Endometrium (tissue), 2 donors: ENCODE measurements at regions not wholly inside any gene's neighbourhood (a gene's known extent, or its start where the extent isn't known, plus 50 kb on each side); places are given as distances from the start of the nearest gene placed in this dataset.
"Not testable (repeated sequence)": the region's sequence is repeated elsewhere in the genome, so short reads cannot be mapped to it uniquely, and the experiment has no call there.

Source experiments
- FAIRE-seq: peaks from 2 replicates; lab custom pipeline; 2012; peaks lifted over from hg19 to GRCh38; lab: Jason Lieb, UNC
- donor health status: control.
- donor health status: control.

DNA sequence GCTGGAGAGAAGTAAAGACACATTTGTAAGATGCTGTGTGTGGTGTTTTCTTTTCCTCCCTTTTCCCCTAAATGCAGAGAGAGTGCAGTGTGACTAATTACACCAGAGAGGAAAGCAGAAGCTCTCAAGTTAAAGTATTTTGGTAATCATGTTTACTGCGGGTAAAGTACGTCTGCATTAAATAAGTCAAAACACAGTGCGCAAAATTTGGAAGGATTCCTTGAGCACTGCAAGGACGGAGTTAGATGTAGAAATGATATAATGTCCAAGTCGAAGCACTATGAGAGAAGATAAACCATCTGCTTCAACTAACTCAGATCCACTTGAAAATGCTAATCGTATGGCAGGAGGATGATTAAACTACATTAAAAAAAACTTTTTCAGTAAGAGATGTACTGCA is 766.5 kb downstream of the RNF144A start:
- no peak for FAIRE-seq

DNA sequence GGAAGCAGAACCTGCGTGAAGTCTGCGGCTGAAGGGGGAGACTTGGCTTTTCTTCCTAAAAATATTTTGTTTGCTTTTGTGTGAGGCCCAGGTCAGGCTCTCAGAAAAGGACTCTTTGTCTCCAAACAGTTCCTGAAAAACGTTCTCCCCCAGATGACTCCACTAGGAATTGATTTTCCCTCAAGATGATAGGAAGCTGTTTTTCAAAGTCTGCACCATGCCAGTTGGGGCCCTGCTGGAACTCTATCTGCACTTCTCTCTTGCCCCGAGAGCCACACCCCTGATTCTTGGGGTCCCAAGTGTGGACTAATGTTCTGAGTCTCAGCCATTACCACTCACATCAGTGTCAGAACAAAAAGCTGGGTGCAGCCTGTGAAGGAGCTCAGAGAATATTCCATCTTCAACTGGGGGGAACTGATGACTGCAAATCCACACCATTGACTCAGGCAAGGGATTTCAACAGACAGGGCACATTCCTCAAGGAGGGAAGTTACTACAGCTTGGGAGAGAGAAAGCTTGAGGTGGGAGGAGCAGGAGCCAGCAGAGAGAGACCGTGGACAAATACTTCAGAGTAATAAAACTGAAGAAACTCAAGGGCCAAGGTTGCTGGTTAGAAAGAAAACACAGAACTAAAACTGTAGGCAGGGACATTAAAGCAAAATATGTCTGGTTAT is 768.3 kb downstream of the RNF144A start:
- no peak for FAIRE-seq

DNA sequence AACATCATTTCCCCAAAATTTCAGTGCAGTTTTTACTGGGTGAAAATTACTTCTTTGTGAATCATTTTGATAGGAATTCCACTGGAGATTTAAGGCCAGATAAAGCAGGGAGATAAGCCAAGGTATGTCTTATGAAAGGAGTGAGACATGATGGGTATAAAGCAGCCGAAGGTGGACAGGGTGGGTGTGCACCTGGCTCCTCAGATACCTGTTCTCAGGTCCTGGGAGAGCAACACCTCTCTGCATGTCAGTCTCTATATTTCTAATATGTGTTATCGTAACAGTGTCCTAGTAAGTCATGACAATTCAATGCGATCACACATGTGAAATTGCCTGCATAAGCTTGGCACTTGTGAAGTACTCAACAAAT is 768.8 kb downstream of the RNF144A start:
- FAIRE-seq, result no peak

DNA sequence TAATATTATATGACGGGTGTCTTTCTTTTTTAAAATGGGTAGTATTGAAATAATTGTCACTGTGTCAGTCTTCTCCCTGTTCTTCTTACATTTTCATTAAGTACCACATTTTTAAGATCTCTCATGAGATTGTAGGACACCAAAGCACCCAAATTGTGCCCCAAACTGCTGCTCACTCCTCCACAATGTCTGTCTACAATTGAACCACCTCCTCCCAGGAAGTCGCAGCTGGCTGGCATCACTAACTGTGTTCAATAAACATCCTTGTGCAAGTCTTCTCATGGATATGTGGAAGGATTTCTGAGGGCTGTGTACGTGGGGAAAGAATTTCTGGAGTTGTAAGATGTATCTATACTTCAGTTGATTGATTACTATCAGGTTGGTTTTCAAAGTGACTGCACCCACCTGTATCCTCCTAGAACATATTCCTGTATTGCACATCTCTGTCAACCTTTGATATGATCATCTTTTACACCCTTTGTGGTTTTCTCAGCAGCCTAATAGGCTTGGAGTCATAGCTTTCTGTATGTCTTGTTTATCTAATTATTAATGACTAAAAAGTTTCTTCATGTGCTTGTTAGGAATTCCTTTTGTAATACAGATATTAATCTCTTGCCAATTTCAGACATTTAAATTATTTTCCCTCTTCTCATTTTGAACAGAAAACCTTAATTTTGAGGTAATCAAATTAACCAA is 774.9 kb downstream of the RNF144A start:
- no peak for FAIRE-seq

DNA sequence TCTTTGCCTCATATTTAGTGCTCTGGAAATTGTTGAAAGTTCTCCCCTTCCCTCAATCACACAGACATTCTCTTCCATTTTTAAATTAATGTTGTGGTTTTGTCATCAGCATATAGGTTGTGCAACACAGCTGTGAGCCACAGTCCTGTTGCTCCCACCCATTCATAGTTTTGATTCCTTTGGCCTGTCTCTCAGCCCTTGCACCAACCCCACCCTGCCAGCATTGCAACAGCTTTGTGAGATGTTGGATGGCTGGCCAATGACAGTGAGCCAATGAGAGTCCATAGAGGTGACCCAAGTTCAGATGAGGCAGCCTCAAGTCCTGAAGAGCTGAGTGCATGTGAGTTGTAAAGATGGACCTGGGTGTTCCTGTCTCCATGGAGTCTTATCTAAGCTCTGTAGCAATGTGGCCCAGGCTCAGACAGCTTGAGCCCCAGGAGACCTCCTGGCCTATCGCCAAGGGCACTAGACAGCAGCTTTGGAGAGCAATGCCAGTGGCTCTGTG is 775.5 kb downstream of the RNF144A start:
- FAIRE-seq, result no peak

DNA sequence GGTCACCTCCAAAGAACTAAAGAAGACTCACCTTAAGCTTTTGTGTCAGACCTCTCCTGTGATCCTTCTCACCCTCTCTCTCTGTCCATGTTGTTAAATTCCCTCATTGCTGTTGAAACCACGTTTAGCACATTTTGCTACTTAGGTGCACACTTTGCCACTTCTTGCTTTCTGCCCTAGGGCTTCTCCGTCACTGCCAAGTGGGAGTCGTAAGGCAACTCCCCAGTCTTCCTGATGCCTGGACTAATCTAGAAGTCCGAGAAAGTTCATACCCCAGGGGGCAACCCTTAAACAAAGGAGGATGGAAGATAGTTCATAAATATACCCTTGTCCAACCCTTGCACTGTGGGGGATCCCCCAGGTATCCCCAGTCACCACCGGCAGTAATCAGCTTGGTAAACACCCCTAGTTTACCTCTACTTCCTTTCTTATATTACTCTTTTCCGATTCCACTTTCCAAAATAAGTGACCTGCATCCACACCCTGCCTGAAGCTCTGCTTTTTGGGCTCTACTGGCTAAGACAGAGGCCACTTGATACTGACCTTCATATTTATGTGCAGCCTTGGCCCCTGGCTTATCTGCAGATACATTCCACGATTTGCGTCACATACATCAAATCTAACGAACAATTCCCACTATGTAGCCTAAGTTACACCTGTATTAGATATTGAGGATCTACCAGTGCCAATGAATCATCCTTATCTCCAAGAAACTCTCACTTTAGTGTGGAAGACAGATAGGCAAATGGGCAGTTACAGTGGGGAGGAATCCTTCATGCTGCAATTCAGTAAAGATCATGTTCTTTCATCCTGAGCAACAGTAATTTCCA is 776.2 kb downstream of the RNF144A start:
- FAIRE-seq, result no peak

DNA sequence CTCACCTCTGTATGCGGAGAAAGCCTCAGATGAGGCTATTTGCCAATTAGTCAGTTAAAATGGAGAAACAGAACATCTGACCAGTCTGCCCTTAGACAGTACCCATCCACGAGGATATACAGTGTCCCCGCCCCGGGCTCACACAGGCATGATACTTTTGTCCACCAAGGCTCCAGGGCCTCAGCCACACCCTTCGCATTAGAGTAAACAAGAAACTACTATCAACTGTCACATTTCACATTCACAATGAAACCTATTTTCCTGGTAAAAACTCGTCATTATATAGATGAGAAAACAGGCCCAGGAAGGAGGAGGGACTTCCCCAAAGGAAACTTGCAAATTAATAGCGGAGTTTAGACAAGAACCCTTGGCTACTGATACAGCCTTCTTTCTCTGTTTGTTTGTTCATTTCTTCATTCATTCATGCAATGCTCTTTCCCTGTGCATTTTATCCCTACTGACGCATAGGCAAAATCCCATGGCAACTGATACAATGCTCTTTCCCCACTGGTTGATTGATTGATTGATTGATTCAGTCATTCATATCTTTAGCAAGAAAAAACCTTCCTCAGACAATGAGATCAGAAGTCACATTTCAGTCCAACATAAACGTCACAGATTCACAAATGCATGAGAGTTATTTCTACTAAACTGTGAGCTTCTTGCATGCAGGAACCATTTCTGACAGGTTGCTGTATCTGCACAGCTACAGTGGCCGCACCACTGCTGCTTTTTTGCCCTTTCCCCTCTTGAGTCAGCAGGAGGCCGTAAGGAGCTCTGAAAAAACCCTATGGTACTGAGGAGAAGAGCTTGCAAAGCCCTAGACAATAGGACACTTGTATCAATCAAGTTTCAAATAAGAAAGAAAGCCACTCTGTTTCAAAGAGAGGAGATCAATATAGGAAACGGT is 777.1 kb downstream of the RNF144A start:
- no peak for FAIRE-seq

DNA sequence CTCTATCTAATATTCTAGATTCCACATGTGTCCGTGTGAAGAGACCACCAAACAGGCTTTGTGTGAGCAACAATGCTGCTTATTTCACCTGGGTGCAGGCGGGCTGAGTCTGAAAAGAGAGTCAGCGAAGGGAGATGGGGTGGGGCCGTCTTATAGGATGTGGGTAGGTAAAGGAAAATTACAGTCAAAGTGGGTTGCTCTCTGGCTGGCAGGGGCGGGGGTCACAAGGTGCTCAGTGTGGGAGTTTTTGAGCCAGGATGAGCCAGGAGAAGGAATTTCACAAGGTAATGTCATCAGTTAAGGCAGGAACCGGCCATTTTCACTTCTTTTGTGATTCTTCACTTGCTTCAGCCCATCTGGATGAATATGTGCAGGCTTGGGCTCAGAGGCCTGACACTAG is 779.3 kb downstream of the RNF144A start:
- FAIRE-seq, result not testable (repeated sequence)

DNA sequence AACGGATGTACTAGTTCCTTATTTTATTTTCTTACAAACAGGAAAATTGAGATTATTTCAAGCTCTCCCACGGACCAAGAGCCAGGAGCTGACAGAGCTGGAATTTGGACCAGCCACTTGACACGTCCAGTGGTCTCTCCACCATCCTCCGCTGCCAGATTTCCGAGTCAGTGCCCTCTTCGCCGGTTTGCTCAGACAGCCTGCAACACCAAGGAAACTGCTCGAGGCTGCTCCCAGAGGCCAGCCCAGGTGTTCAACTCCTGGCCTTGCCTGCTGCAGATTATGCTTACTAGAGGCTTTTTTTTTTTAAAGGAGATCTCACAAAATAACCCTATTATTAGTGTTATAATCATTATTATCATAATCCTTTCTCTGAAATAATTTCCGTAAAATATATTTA is 779.8 kb downstream of the RNF144A start:
- FAIRE-seq, result no peak

DNA sequence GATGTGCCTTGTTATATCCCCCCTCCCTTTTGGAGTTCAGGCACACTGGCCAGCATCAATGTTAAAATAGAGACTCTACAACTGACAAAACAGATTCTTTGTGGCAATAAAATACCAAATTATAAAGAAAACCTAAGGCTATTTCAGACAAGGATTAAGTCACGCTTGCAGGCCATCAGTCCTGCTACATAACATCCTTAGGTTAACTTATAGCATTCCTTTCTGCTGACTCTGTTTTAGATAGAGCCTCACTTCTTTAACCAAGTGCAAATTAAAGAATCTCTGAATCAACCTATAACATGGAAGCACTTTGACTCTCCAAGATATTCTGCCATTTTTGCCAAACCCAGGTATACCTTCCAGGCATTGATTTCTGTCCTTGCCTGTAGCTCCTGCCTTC is 784.6 kb downstream of the RNF144A start:
- no peak for FAIRE-seq

DNA sequence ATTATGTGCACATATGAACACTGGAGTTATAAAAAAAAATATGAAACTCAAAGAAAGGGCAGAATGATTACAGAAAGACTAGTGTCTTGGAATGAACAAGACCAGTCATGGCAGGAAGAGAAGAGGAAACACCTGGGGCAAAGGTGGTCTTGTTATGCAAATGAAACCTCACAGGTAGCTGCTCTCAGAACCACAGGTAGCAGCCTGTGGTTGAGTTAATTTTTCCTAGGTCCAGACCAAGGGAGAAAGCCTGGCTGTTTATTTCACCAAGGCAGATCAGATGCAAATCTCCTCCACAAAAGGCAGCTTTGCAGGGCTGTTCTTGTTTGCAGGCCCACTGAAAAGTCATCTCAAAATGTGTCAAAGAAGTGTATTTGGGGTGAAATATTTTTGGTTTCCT is 785.8 kb downstream of the RNF144A start:
- FAIRE-seq, result no peak

DNA sequence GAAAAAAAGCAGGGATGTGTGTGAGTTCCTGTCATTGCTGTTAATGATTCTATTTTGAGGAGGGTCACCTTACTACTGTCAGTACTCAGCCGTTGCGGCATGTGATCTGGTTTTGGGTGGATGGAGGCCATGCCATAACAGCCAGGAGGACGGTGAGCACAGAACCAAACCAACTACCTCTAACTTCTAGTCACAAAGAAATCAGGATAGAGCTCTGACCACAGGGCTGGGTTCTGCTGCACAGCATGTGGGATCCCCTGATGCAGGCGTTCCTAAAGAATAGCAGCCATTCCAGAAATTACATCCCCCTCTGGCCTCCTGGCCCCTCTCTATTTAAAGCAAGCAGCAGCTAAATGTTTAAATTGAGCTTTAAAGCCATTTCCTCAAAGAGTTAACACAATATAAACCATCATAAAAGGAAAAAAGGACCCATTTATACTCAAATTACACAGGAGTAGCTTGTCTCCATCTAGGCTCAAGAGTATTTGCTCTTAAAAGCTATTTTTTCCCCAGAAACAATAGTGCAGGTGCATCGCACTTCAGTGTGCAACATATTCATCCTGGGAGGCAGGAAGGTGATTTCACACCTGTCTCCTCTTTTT is 786.4 kb downstream of the RNF144A start:
- no peak for FAIRE-seq

DNA sequence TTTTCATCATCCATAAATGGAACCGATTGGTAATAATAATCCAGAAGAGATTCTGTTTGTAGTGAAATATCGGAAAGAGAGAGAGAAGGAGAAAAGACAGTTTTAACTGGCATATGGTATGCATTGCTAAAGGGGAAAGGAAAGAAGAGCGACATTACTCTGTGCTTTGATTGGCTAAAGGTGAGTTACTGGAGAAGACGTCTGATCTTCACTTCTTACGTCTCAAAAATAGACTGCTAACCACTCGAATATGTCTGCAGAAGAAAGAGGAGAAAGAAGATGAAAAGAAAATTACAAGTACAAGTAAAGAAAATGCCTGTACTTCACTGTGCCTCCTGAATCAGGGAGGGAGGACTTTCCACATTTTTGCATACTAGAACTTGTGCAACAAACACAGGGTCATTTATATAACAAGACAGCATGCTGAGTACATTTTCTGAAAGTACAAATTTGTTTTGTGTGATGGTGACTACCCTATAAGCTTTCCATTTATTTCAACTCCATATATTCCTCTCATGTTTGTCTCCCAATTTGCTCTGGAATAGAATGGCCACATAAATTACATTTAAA is 787.2 kb downstream of the RNF144A start:
- no peak for FAIRE-seq

DNA sequence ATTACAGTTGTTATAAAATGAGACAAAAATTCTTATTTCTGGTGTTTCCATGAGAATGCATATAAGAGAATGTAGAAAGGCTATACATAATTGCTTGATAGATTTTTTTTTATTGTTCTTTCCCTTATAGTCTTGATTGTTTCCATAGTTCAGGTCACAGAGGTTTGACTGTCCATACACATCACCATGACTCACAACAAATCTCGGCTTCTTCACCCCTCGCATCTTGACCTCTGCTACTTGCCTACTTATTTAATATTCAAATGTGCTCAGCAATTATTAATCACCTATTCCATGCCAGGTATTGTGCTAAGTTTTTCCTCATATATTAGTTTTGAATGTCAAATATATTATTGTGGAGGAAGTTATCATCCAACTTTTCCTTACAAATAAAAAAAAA is 789.6 kb downstream of the RNF144A start:
- FAIRE-seq, result no peak

DNA sequence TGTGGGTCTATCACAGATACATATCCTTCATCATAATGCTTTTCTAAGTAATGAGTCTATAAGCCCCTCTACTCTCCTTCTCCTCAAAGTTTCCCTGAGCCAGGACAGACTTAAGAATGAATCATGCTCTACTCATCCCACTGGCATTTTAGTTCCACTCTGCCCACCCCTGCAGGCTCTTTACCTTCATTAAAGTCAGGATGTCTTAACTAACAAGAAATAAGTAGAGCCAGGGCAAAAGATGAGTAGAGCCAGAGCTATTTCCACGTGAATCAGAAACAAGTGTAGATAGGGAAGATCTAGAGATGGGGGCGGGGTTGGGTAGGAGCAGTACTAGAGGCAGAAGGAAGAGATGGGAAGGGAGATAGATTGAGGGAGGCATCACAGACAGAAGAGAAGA is 790.5 kb downstream of the RNF144A start:
- no peak for FAIRE-seq

DNA sequence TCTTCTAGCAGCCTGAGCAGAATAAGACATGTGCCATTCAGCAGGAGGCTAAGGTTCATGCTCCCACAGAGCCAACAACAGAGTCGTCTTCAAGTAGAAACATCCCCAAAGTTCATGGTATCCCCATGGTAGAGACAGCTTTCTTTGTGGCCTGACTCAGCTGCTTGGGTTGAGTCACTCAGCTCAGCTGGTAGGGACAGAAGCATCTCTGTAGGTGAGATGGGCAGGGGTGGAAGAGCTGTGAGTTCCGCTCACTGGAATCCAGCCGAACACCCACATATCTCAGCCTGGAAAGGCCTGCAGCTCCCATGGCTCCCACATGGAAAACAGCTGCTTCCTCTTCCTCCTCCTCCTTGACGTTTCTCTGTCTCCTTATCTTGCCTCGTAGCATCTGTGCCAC is 792.7 kb downstream of the RNF144A start:
- FAIRE-seq, result no peak

DNA sequence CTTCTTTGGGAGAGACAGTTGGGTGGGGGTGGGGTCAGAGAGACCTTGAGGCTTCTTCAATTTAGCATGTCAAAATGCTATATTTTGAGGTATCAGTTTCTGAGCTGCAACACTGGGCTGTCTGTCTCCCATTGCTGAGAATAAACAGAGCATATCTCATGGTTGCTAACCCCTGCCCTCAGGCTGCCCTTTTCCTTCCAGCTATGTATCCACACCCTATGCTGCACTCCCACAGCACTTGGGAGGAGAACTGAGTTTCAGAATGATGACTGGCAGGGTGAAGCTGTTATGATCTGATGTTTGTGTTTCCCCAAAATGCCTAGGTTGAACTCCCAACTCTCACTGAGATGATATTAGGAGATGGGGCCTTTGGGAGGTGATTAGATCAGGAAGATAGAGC is 794.0 kb downstream of the RNF144A start:
- FAIRE-seq, result no peak

DNA sequence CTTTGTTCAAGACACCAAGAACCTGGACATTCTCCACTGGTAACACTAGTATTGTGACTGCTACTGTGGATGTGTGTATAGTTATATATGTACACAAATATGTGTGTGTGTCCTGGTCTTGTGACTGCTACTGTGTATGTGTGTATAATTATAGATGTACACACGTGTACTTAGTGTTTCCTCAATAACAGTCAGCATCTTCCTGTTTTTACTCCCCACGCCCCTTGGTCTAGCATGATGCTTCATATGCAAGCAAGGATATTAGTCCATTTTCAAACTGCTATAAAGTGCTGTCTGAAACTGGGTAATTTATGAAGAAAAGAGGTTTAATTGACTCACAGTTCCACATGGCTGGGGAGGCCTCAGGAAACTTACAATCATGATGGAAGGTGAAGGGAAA is 802.7 kb downstream of the RNF144A start:
- no peak for FAIRE-seq

DNA sequence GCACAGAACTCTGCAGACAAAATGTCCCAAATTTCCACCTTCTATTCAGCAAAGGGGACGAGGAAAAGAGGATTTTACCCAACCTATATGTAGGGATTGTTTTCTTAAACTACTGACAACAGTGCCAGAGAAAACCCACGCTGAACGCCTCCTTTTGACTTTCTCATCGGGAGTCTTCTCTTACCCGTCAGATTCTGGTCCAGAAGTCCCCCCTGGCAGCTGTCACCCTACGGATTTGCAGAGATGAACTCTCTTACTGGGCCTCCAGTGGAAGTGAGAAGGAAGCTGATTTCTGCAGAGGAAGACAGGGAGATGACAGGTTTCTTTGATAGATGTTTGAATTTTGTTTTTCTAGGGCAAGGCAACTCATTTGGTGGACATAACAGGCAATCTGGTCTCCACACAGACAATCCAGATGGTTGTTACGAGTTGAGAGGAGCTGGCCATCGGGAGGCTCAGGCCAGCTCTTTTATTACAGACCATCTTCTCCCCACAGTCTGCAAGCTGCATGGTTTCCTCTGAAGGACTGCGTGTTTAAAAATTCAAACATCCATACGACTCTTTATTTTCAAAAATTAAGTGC is 804.3 kb downstream of the RNF144A start:
- FAIRE-seq, result no peak

DNA sequence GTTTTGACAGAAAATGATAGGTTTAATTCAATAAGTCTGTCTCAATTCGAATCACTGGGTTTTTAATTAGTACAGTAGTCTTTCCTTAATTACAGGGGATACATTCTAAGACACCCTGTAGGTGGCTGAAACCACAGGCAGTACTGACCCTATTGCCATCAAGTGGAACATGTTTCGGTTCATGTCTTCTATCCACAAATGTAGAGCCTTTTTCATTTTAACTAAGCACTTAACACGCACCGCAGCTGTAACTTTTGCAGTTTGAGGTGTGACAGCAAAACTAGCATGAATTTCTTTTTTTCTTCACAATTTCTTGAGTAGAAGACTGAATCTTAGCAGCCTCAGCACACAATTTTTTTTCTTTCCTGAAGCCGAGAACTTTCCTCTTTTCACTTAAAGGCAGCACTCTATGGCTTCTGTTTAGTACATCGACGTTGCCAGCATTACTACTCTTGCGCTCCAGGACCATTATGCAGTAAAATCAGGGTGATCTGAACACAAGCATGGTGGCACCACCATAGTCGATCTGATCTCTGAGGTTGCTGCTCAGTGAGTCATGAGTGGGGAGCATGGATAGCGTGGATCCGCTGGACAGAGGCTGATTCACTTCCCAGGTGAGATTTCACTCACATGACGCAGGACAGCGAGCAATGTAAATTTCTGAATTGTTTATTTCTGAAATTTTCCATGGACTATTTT is 805.1 kb downstream of the RNF144A start:
- no peak for FAIRE-seq
